Activated CD4-positive, alpha-beta T cell treated with anti-CD3 and anti-CD28 coated beads, Interleukin-2, amount 10 ng/mL, durations not matched to agents 7 days and 5 days (primary cell): ENCODE measurements at regions not wholly inside any gene's neighbourhood (a gene's known extent, or its start where the extent isn't known, plus 50 kb on each side); places are given as distances from the start of the nearest gene placed in this dataset.

Experiments used
- CTCF ChIA-PET: fragments of 350-600 bp; sonication (Branson Sonifier 250); formaldehyde crosslinking; loops from one replicate; lab custom pipeline; 2021; ENCODE audit warnings: antibody characterized with exemption; lab: Charles Lee
- POLR2A ChIA-PET: fragments of 350-600 bp; sonication (Branson Sonifier 250); formaldehyde crosslinking; loops from one replicate; lab custom pipeline; 2021; ENCODE audit warnings: antibody characterized with exemption; lab: Charles Lee
- DNase-seq: peaks from one replicate; pipeline ENCODE4 v3.0.0-alpha.2; 2020
- H3K27ac Mint-ChIP-seq: one replicate; pipeline ENCODE4 v1.8.0; 2021; ENCODE audit warnings: mild to moderate bottlenecking, moderate library complexity, mixed read lengths
- H3K27me3 Mint-ChIP-seq: one replicate; pipeline ENCODE4 v1.8.0; 2021; ENCODE audit warnings: mixed read lengths
- H3K36me3 Mint-ChIP-seq: one replicate; pipeline ENCODE4 v1.8.0; 2021; ENCODE audit warnings: low read depth, mixed read lengths
- H3K4me1 Mint-ChIP-seq: one replicate; pipeline ENCODE4 v1.8.0; 2021; ENCODE audit warnings: mixed read lengths
- H3K4me3 Mint-ChIP-seq: one replicate; pipeline ENCODE4 v1.8.0; 2021; ENCODE audit warnings: mild to moderate bottlenecking, moderate library complexity, mixed read lengths
- H3K9me3 Mint-ChIP-seq: one replicate; pipeline ENCODE4 v1.8.0; 2021; ENCODE audit warnings: mixed read lengths

DNA sequence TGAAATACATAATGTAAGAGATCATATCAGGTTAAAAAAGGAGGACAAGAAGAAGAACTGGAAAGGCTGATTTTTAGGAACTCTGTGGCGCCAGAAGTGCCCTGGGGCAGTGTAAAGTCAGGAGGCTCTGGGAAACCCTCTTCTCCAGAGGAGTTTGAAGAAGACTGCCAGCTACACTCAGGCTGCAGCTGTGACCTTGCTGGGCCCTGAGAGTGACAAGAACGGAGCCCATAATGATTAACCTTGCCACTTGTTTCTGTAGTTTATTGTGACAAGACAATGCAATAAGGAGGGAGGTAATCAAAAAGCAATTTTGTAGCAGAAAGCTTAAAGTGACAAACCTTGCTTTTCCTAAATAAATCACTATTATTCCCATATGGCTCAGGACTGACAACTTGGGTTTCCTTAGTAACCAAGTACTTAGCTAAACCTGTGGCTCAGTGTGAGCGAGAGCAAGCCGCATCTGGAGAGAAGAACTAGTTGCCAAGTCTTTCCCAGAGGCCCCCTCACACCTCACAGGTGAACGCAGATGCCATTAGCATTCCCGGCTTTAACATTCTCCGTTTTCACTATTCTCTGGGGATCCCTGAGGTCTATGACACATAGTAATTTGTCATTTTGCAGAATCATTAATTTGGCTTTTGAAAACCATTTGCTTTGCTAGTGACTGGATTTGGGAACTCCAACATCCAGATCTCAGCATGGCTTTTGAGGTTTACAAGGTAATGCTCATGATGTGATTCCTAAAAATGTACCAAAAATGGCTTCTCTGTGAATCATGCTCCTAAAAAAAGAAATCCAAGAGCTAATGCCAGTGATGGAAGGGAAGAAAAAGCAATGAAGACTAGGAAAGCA is 115.9 kb downstream of the OMA1 start:
- ChIA-PET CTCF (no interaction called here), POLR2A (no interaction called here)
- DNase-seq = no peak
- Mint-ChIP-seq H3K9me3 (no peaks in the 10 kb centered on the region), H3K4me3 (no peak overlapping the region), H3K4me1 (no peaks in the 10 kb centered on the region), H3K36me3 (no peaks in the 10 kb centered on the region), H3K27ac (no peak overlapping the region), H3K27me3 (no peaks in the 10 kb centered on the region)

DNA sequence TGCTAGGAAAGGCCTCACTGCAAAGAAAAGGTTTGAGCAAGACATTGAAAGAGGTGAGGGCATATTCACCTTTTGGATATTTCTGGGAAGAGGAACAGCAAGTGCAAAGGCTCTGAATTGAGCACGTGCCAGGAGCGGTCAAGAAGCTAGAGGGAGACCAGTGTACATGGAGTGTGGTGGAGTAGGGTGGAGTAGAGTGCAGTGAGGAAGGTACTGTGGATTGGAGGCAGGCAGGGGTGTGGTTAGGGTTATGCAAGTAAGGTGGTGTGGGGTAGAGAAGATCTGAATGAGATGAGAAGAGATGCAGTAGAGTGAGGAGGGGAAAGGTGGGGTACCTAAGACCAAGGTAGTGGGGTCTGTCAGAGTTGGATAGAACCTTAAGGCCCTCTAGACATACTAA is 119.6 kb downstream of the OMA1 start:
- Mint-ChIP-seq H3K27ac (no peak overlapping the region), H3K4me1 (no peaks in the 10 kb centered on the region), H3K36me3 (no peaks in the 10 kb centered on the region), H3K27me3 (no peaks in the 10 kb centered on the region), H3K9me3 (no peaks in the 10 kb centered on the region), H3K4me3 (no peak overlapping the region)
- ChIA-PET CTCF (no interaction called here), POLR2A (no interaction called here)
- no peak for DNase-seq

DNA sequence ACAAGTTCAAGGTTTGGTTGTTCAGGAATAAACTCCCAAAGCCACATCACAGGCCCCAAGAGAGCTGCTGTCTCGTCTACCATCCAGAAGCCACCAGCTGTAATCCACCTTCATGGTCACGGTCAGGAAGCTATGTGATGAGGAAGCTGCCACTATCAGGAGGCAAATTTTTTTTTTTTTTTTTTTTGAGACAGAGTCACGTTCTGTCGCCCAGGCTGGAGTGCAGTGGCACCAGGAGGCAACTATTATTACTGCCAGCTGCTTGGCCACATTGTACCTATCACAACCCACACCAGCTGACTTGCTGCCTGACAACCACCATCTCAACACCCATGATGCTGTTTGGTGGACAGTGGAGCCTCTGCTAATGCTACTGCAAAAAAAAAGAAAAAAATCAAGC is 124.1 kb downstream of the OMA1 start:
- ChIA-PET POLR2A (no interaction called here), CTCF (no interaction called here)
- Mint-ChIP-seq H3K27ac (no peak overlapping the region), H3K4me3 (no peak overlapping the region), H3K27me3 (peaks cover 2% of the 10 kb centered on the region), H3K36me3 (no peaks in the 10 kb centered on the region), H3K4me1 (no peaks in the 10 kb centered on the region), H3K9me3 (no peaks in the 10 kb centered on the region)
- DNase-seq = no peak

DNA sequence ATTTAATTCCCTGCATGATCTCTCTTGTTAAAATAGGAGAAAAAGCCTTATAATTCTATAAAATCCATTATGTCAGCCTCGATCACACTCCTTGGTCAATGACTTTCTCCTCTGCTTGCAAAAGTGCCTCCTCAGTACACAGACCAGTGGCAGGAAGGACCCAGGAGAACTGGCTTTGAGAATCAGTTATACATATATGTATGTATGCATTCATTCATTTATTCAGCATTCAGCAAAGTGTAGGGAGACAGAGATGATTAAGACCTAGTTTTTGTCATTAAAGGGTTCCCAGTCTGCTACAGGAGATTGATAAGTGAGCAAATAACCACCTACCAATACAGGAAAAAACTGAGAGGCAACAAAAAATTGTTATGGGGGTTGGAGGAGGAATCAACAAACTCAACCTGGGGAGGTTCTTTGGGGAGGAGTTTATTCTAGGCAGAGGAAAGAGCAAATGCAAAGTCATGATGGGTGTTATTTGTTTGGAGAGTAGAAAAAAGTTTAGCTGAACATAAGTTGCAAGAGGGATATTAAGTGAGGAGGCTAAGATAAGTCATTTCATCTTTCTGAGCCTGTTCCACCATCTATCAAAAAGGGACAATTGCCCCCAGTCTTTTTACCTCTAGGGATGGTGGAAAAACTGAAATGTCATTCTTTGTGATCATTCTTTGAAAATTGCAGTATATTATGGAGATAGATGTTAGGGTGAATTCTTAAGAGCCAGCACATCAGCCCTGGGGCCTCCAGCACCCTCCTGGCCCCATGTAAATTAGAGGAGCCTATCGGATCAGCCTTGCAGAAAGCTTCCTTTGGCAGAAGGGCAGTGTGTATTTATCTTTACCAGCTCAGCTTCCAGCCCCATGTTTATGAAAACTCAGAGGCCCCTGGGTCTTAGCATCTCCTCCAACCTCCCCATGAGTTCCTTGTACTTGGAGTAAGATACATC is 128.0 kb downstream of the OMA1 start:
- Mint-ChIP-seq H3K9me3 (no peaks in the 10 kb centered on the region), H3K36me3 (no peaks in the 10 kb centered on the region), H3K4me3 (no peak overlapping the region), H3K4me1 (no peaks in the 10 kb centered on the region), H3K27me3 (peaks cover 2% of the 10 kb centered on the region), H3K27ac (no peak overlapping the region)
- CTCF ChIA-PET = no interaction called here
- POLR2A ChIA-PET = no interaction called here
- no peak for DNase-seq

DNA sequence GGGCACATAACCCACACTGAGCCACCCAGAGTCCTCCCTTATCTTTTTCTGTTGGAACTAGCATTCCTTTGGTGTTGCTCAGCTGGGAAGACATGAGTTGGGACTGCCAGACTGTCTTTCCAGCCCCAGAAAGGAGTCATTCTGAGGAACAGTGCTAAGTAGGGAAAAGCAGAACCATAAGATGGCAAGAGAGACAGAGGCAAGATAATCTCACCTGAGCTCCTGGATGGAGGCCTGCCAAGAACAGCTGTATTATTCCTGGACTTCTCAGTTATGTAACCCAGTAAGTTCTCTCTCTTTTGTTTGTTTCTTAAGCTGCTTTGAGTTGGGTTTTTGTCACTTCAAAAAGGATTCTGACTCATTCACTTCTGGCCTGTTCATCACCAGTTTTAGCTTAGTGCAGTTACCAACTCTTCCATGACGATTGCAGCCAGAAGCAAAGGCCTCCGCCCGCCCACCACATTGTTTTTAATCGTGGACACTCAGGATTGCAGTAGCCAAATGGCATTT is 134.4 kb downstream of the OMA1 start:
- no peak overlapping the region for H3K27ac Mint-ChIP-seq
- no peaks in the 10 kb centered on the region for H3K4me1 Mint-ChIP-seq
- H3K4me3 Mint-ChIP-seq = no peak overlapping the region
- no peaks in the 10 kb centered on the region for H3K27me3 Mint-ChIP-seq
- no peaks in the 10 kb centered on the region for H3K36me3 Mint-ChIP-seq
- DNase-seq = no peak
- ChIA-PET CTCF (no interaction called here), POLR2A (no interaction called here)
- H3K9me3 Mint-ChIP-seq = no peaks in the 10 kb centered on the region

DNA sequence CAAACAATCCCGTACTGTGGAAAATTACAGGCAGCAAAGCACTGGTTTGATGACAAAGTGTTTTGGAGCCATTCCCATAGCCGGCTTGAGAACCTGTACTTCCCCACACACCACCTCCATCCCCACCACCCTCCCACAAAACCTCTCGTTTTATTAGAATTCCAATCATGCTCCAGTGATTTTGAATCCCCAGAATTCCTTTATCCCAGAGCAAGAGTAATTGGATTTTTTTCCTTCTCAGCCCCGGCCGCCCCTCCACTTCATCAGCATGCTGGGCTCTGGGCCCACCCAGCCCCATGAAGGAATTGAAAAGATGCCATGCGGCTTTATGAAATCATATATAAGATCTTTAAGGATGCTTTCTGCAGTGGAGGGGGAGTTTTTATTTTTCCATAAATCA is 136.6 kb downstream of the OMA1 start:
- Mint-ChIP-seq H3K4me1 (no peaks in the 10 kb centered on the region), H3K27ac (no peak overlapping the region), H3K36me3 (no peaks in the 10 kb centered on the region), H3K27me3 (no peaks in the 10 kb centered on the region), H3K4me3 (no peak overlapping the region), H3K9me3 (no peaks in the 10 kb centered on the region)
- ChIA-PET CTCF (no interaction called here), POLR2A (no interaction called here)
- DNase-seq = no peak

DNA sequence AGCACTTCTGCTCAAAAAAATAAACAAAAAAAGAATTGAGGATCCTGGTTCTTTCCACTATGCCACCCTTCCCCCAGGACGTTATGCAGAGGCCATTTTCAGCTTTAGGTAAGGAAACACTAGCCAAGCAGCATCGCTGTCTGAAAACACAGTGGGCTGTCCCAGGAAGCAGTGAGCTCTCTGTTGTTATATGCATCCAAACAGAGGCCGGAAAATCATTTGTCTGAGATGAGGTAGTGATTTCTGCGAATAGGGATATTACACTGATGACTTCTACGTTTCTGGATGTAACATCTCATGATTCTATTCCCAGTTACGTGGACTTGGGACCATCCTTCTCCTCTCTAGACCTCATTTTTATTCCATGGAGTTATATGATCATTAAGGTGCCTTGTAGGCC is 137.2 kb downstream of the OMA1 start:
- no peaks in the 10 kb centered on the region for H3K36me3 Mint-ChIP-seq
- H3K27ac Mint-ChIP-seq = no peak overlapping the region
- POLR2A ChIA-PET = no interaction called here
- no peaks in the 10 kb centered on the region for H3K4me1 Mint-ChIP-seq
- CTCF ChIA-PET = no interaction called here
- H3K9me3 Mint-ChIP-seq = no peaks in the 10 kb centered on the region
- H3K4me3 Mint-ChIP-seq = no peak overlapping the region
- H3K27me3 Mint-ChIP-seq = no peaks in the 10 kb centered on the region
- DNase-seq = no peak

DNA sequence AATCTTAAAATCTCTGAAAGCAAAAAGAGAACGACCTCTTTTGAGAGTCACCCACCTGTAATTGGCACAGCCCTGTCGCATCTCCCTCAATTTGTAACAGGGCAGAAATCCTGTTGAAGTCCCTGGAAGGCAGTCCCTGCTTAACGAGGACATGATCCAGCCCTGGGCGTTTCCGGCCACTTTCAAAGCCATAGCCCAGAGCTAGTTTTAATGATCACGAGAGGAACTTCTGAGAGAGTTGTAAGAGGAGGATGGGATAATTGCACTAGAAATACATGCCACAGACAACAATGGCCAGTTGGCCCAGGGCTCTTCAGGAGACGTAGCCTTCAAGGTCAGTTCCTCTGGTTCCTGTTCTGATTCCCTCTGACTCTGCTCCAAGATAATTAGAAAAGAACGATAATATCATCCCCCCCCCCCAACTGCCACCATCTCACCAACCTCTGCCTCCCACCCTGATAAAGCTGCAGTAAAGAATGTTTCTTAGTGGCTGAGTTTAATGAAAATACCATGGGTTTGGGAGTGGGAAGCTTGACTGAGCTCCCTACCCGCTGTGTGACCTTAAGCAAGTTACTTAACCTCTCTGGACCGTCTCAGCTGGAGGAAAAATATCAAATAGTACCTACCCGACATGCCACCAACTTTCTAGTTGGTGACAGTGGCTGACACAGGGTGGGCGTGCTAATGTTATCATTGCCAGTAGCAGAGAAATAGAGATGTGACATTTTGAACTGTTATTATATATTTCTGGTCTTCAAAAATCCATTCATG is 140.0 kb downstream of the OMA1 start:
- POLR2A ChIA-PET = no interaction called here
- Mint-ChIP-seq H3K27me3 (peaks cover 2% of the 10 kb centered on the region), H3K4me3 (no peak overlapping the region), H3K9me3 (no peaks in the 10 kb centered on the region), H3K27ac (no peak overlapping the region), H3K4me1 (no peaks in the 10 kb centered on the region), H3K36me3 (no peaks in the 10 kb centered on the region)
- CTCF ChIA-PET = no interaction called here
- DNase-seq = no peak

DNA sequence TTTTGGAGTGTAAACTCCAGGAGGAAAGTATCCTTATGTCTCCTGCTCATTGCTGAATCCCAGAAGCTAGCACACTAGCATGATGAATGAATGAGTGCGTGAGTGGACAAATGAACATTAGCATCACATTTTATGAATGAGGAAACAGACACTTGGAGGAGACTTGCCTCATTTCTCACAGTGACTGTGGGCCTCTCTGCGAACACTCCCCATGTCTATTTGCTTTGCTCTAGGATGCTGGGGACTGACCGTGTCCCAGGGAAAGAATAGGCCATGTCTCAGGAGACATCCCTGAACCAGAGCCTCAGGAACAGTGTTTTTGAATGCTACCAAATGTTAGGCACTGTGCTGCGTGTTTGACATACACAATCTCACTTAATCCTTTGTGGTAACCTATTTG is 140.9 kb downstream of the OMA1 start:
- H3K27me3 Mint-ChIP-seq = peaks cover 2% of the 10 kb centered on the region
- ChIA-PET CTCF (no interaction called here), POLR2A (no interaction called here)

DNA sequence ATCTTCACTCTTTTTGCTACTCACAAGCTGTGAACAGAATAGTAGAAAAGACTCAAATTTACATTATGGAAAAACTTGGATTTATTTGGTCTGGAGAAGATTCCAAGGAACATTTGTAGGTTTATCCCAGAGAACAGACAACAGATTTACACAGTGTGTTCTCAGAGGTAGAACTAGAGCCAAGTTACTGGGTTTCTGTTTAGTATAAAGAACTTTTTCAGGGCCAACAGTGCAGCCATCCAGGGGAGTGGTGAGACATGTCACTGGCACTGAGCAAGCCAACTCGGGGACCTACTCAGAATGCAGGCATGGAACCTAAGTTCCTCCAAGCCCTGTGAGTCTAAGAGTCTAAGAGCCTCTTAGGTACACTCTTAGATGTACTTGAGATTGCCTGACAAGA is 142.6 kb downstream of the OMA1 start:
- ChIA-PET POLR2A (no interaction called here), CTCF (no interaction called here)
- Mint-ChIP-seq H3K9me3 (no peaks in the 10 kb centered on the region), H3K36me3 (no peaks in the 10 kb centered on the region), H3K27me3 (peaks cover 2% of the 10 kb centered on the region), H3K27ac (no peak overlapping the region), H3K4me1 (no peaks in the 10 kb centered on the region), H3K4me3 (no peak overlapping the region)
- DNase-seq = no peak

More for the DNA sequence above, 140.9 kb downstream of the OMA1 start:
- Mint-ChIP-seq H3K4me3 (no peak overlapping the region), H3K36me3 (no peaks in the 10 kb centered on the region), H3K4me1 (no peaks in the 10 kb centered on the region), H3K9me3 (no peaks in the 10 kb centered on the region), H3K27ac (no peak overlapping the region)
- no peak for DNase-seq

DNA sequence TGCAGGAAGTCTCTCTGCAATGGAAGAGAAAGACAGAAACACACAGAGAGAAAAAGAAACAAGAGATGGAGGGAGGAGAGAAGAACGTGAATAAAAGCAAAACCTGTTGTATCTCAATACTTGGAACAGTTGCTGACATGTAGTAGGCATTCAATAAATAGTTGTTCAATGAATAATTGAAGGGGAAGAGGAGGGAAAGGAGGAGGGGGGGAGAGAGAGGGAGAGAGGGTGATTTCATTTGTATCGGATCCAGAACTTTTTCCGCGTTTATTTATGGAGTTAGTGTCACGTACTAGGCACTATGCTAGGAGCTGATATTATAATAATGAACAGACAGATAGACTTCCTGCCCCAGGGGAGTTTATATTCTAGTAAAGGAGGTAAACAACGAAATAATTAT is 144.1 kb downstream of the OMA1 start:
- Mint-ChIP-seq H3K4me3 (no peak overlapping the region), H3K4me1 (no peaks in the 10 kb centered on the region), H3K36me3 (no peaks in the 10 kb centered on the region), H3K27me3 (peaks cover 2% of the 10 kb centered on the region), H3K9me3 (no peaks in the 10 kb centered on the region), H3K27ac (no peak overlapping the region)
- ChIA-PET POLR2A (no interaction called here), CTCF (no interaction called here)
- DNase-seq = no peak

DNA sequence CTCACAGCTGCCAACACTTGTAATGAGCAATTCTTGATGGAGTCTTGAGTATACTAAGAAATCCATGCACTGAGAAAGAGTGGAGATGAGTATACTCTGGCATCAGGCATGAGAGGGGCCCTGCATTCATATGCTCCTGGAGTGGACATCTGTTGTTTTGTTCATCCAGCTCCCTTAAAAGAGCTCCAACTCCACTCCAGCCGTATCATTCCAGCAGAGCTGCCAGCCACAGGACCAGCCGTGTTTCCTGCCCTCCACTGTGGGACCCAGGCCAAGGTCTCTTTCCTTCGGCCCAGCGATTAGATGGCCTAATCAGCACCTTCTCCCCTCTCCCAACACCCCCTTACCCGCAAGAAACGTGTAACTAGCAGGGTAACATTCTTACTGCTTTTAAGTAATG is 144.5 kb downstream of the OMA1 start:
- no peaks in the 10 kb centered on the region for H3K4me1 Mint-ChIP-seq

DNA sequence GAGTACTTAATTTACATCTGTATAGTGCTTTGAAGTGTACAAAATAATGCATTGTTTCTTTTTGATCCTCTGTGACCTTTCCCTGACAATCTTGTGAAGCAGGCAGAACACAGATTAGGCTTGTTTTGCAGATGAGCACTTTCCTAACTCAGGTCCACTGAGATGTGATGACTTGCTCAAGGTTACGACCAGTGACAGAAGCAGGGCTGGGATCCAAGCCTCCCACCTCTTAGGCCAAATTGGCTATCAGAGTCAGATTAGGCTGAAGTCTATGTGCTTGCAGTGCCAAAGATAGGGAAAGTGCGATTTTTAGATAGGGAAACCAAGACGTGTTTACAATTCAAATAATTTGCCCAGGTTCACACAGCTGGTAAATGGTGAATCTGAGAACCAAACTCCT is 147.3 kb downstream of the OMA1 start:
- H3K27me3 Mint-ChIP-seq = peaks cover 2% of the 10 kb centered on the region
- H3K36me3 Mint-ChIP-seq = no peaks in the 10 kb centered on the region
- H3K4me1 Mint-ChIP-seq = no peaks in the 10 kb centered on the region
- no peak overlapping the region for H3K4me3 Mint-ChIP-seq
- no peaks in the 10 kb centered on the region for H3K9me3 Mint-ChIP-seq
- ChIA-PET POLR2A (no interaction called here), CTCF (no interaction called here)
- no peak overlapping the region for H3K27ac Mint-ChIP-seq
- no peak for DNase-seq

More for the DNA sequence above, 144.5 kb downstream of the OMA1 start:
- no peak for DNase-seq
- CTCF ChIA-PET = no interaction called here
- H3K27ac Mint-ChIP-seq = no peak overlapping the region
- peaks cover 2% of the 10 kb centered on the region for H3K27me3 Mint-ChIP-seq
- H3K4me3 Mint-ChIP-seq = no peak overlapping the region
- no peaks in the 10 kb centered on the region for H3K9me3 Mint-ChIP-seq
- H3K36me3 Mint-ChIP-seq = no peaks in the 10 kb centered on the region
- POLR2A ChIA-PET = no interaction called here
